ENCODE measurements at regions not wholly inside any gene's neighbourhood (a gene's known extent, or its start where the extent isn't known, plus 50 kb on each side); places are given as distances from the start of the nearest gene placed in this dataset.

GRCh38 chr6:108734271-108734922, 113.8 kb upstream of the ARMC2 start:
- Histone ChIP-seq H3K27me3 (ENCODE audit: low read depth) (no peaks in the 10 kb centered on the region), H3K4me3 (no peak overlapping the region), H3K9me3 (no peaks in the 10 kb centered on the region), H3K36me3 (replicated peaks) (no peaks in the 10 kb centered on the region), H3K4me1 (peaks cover 35% of the 10 kb centered on the region)
- DNase-seq (ENCODE audit: low spot score in 2 of 2) = no peak
- in situ Hi-C loops (cut with MboI; ENCODE audit: low sequenced_read_pairs) = no loop called here

DNA sequence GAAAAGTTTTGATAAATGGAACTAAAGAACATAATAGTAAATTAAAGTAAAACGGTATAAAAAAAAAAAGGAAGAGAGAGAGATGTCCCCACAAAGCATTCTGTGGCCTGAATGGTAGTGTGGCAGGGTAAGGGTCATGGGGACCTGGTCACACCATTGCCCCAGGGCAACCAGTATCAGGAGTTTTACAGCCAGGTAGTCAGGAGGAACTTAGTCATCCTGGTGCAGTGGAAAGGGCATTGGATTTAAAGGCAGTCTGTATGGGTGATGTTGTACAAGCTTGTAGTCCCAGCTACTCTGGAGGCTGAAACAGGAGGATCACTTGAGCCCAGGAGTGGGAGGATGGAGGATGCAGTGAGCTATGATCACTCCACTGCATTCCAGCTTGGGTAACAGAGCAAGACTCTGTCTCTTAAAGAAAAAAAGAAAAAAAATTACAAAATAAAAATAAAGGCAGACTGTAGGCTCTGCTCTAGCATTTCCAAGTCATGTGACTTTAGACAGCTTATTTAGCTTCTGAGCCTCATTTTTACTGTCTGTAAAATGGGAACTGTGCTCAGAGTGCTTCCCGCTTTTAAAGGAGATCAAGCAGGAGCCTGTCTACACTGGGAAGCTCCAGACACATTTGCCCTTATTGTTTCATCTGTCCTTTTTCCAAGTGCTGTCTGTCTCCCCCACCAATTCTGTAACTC, 112.8 kb upstream of the ARMC2 start:
- DNase-seq (ENCODE audit: low spot score in 2 of 2) = no peak
- Histone ChIP-seq H3K4me1 (peaks cover 29% of the 10 kb centered on the region), H3K27me3 (ENCODE audit: low read depth) (no peaks in the 10 kb centered on the region), H3K36me3 (replicated peaks) (no peaks in the 10 kb centered on the region), H3K4me3 (no peak overlapping the region), H3K9me3 (no peaks in the 10 kb centered on the region)
- in situ Hi-C loops (cut with MboI; ENCODE audit: low sequenced_read_pairs) = no loop called here

GRCh38 chr6:108736002-108736361, 112.2 kb upstream of the ARMC2 start:
- no peak overlapping the region for H3K4me3 ChIP-seq
- in situ Hi-C loops (cut with MboI; ENCODE audit: low sequenced_read_pairs) = no loop called here
- H3K27me3 ChIP-seq (ENCODE audit: low read depth) = no peaks in the 10 kb centered on the region
- H3K4me1 ChIP-seq = peaks cover 24% of the 10 kb centered on the region
- no peak for DNase-seq (ENCODE audit: low spot score in 2 of 2)
- H3K36me3 ChIP-seq (replicated peaks) = no peaks in the 10 kb centered on the region
- no peaks in the 10 kb centered on the region for H3K9me3 ChIP-seq

GRCh38 chr6:108736832-108737231, 111.4 kb upstream of the ARMC2 start:
- no peak overlapping the region for H3K4me3 ChIP-seq
- no peaks in the 10 kb centered on the region for H3K36me3 ChIP-seq (replicated peaks)
- no peaks in the 10 kb centered on the region for H3K27me3 ChIP-seq (ENCODE audit: low read depth)
- in situ Hi-C loops (cut with MboI; ENCODE audit: low sequenced_read_pairs) = no loop called here
- H3K4me1 ChIP-seq = peaks cover 17% of the 10 kb centered on the region
- no peaks in the 10 kb centered on the region for H3K9me3 ChIP-seq
- peak; percentile 61 to 76 for DNase-seq (ENCODE audit: low spot score in 2 of 2)

GRCh38 chr6:108737594-108738546, 110.4 kb upstream of the ARMC2 start:
- no peaks in the 10 kb centered on the region for H3K36me3 ChIP-seq (replicated peaks)
- no peak for DNase-seq (ENCODE audit: low spot score in 2 of 2)
- H3K4me3 ChIP-seq = no peak overlapping the region
- in situ Hi-C loops (cut with MboI; ENCODE audit: low sequenced_read_pairs) = no loop called here
- no peaks in the 10 kb centered on the region for H3K27me3 ChIP-seq (ENCODE audit: low read depth)
- H3K9me3 ChIP-seq = no peaks in the 10 kb centered on the region
- H3K4me1 ChIP-seq = peaks cover 10% of the 10 kb centered on the region

DNA sequence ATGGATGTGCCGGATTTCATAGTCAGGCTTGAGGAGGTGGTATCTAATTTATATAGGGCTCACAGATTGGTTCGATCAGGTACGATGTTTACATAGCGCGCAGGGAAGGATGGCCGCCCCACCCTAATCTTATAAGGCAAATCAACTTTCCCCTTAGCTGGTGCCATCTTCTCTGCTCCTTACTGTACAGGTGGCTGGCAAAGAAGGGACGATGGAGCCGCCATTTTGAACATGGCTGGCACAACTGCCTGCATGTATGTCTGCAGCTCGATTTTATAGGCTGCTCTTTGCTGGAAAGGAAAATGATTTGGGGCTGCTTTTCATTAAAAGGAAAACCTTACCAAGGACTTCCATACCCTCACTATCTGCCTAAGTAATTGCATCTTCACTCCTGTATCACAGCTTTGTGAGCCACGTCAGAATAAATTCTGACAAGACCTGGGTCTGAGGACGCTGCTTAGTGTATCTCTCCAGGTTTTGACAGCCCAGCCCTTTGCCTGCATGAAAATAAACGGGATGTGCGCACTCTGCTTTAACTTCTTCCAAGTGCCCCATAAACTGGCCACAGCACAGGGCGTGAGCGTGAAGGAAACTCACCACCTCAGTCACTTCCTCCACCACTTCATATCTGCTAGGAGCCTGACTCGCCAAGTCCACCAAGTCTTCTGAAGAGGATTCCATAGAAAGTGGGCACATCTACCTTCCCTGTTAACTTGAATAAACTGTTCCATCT, 109.4 kb upstream of the ARMC2 start:
- in situ Hi-C loops (cut with MboI; ENCODE audit: low sequenced_read_pairs) = no loop called here
- DNase-seq (ENCODE audit: low spot score in 2 of 2) = no peak
- Histone ChIP-seq H3K36me3 (replicated peaks) (no peaks in the 10 kb centered on the region), H3K4me3 (no peak overlapping the region), H3K9me3 (no peaks in the 10 kb centered on the region), H3K4me1 (peaks cover 10% of the 10 kb centered on the region), H3K27me3 (ENCODE audit: low read depth) (no peaks in the 10 kb centered on the region)

- in situ Hi-C loops (cut with MboI; ENCODE audit: low sequenced_read_pairs) = no loop called here
- Histone ChIP-seq H3K9me3 (no peaks in the 10 kb centered on the region), H3K4me1 (peaks cover 14% of the 10 kb centered on the region), H3K27me3 (ENCODE audit: low read depth) (no peaks in the 10 kb centered on the region), H3K36me3 (replicated peaks) (no peaks in the 10 kb centered on the region), H3K4me3 (no peak overlapping the region)
- no peak for DNase-seq (ENCODE audit: low spot score in 2 of 2)
Observed at GRCh38 chr6:108739496-108740330, 108.5 kb upstream of the ARMC2 start.

GRCh38 chr6:108741331-108741989, 106.8 kb upstream of the ARMC2 start:
- in situ Hi-C loops (cut with MboI; ENCODE audit: low sequenced_read_pairs) = no loop called here
- no peaks in the 10 kb centered on the region for H3K27me3 ChIP-seq (ENCODE audit: low read depth)
- no peak overlapping the region for H3K4me3 ChIP-seq
- peaks cover 14% of the 10 kb centered on the region for H3K4me1 ChIP-seq
- no peaks in the 10 kb centered on the region for H3K36me3 ChIP-seq (replicated peaks)
- no peaks in the 10 kb centered on the region for H3K9me3 ChIP-seq
- no peak for DNase-seq (ENCODE audit: low spot score in 2 of 2)

- in situ Hi-C loops (cut with MboI; ENCODE audit: low sequenced_read_pairs) = no loop called here
- no peaks in the 10 kb centered on the region for H3K36me3 ChIP-seq (replicated peaks)
- no peaks in the 10 kb centered on the region for H3K27me3 ChIP-seq (ENCODE audit: low read depth)
- H3K9me3 ChIP-seq = no peaks in the 10 kb centered on the region
- H3K4me3 ChIP-seq = no peak overlapping the region
- no peak for DNase-seq (ENCODE audit: low spot score in 2 of 2)
- H3K4me1 ChIP-seq = peaks cover 10% of the 10 kb centered on the region
Observed at GRCh38 chr6:108742041-108742440, 106.2 kb upstream of the ARMC2 start.

GRCh38 chr6:108744244-108744972, 103.8 kb upstream of the ARMC2 start:
- no peaks in the 10 kb centered on the region for H3K36me3 ChIP-seq (replicated peaks)
- in situ Hi-C loops (cut with MboI; ENCODE audit: low sequenced_read_pairs) = no loop called here
- H3K9me3 ChIP-seq = no peaks in the 10 kb centered on the region
- no peak overlapping the region for H3K4me3 ChIP-seq
- H3K4me1 ChIP-seq = peaks cover 9% of the 10 kb centered on the region
- no peak for DNase-seq (ENCODE audit: low spot score in 2 of 2)
- no peaks in the 10 kb centered on the region for H3K27me3 ChIP-seq (ENCODE audit: low read depth)

DNA sequence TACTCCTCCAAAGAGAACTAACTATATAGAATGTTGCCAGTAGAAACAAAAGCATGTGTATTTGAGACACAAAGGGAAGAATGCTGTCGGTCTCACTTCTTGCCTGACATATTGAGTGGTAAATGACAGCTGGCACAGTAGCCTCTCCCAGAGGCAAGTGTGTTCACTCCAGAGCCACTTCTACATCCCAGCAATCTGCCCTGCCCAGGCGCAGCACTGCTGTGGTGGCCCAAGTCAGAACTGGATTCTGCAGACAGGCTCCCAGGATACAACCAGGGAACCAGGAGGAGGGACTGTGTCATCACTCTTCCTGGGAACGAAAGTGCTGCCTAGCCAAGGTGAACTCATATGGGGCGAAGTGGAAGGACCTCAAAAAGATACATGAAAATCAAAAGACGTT, 103.2 kb upstream of the ARMC2 start:
- H3K4me3 ChIP-seq = no peak overlapping the region
- H3K4me1 ChIP-seq = peaks cover 9% of the 10 kb centered on the region
- in situ Hi-C loops (cut with MboI; ENCODE audit: low sequenced_read_pairs) = no loop called here
- H3K27me3 ChIP-seq (ENCODE audit: low read depth) = no peaks in the 10 kb centered on the region
- no peak for DNase-seq (ENCODE audit: low spot score in 2 of 2)
- no peaks in the 10 kb centered on the region for H3K36me3 ChIP-seq (replicated peaks)
- no peaks in the 10 kb centered on the region for H3K9me3 ChIP-seq

Data from HAP-1 (cell line).